C4-2B (cell line): ENCODE measurements at regions not wholly inside any gene's neighbourhood (a gene's known extent, or its start where the extent isn't known, plus 50 kb on each side); places are given as distances from the start of the nearest gene placed in this dataset.

Experiments used
- CTCF ChIP-seq: fragments of 450-650 bp; conservative IDR thresholded peaks from 2 replicates; pipeline ENCODE4 v1.5.1; 2017; ENCODE audit warnings: mild to moderate bottlenecking
- ZFX ChIP-seq: fragments of 450-650 bp; IDR thresholded peaks from 2 replicates; pipeline ENCODE4 v1.6.1; 2017

- no peak for TF ChIP-seq CTCF
- TF ChIP-seq ZFX = no peak
Measured at GRCh38 chr6:163808871-163809270, 394.4 kb downstream of the QKI start.
